NCI-H187 (cell line): ENCODE measurements at regions not wholly inside any gene's neighbourhood (a gene's known extent, or its start where the extent isn't known, plus 50 kb on each side); places are given as distances from the start of the nearest gene placed in this dataset.
A peak's percentile ranks its signal among the peaks of the same experiment; 100 is the strongest.
"Not testable (repeated sequence)": the region's sequence is repeated elsewhere in the genome, so short reads cannot be mapped to it uniquely, and the experiment has no call there.

ENCODE experiments used
- DNase-seq, 2 experiments: peaks; one replicate each; lab custom pipeline; 2025; lab: John Stamatoyannopoulos, UW

DNA sequence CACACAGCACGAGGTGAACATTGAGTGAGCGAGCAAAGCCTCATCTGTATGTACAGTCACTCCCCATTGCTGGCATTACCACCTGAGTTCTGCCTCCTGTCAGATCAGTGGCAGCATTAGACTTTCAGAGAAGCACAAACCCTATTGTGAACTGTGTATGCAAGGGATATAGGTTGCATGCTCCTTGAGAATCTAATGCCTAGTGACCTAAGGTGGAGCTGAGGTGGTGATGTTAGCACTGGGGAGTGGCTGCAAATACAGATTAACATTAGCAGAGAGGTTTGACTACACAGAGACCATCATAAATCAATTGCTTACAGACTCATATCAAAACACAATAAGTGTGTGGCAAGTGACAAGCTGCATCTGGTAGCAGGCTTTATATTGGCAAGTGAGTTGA lies 262.5 kb upstream of the ANO5 start:
- DNase-seq: peak; percentile 49 to 55

DNA sequence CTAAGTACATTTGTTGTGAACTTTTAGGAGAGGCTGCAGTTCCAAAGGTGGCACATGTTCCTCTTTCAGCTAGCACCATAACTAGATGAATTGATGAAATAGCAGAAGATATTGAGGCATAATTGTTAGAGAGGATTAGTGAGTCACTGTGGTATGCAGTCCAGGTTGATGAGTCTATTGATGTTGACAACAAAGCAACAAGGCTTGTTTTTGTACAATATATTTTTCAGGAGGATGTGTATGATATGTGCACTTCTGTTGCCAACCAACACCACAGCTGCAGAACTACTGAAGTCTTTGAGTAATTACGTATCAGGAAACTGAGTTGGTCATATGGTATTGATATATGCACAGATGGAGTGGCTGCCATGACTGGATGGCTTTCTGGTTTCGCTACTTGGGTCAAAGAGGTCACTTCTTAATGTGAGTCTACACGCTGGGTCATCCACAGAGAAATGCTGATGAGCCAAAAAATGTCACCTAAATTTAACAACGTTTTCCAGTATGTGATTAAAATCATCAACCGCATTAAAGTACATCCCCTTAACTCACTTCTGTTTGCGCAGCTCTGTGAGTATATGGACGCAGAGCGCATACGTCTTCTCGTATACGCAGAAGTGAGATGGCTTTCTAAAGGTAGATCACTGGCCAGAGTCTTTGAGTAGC lies 261.3 kb upstream of the ANO5 start:
- no peak for DNase-seq

DNA sequence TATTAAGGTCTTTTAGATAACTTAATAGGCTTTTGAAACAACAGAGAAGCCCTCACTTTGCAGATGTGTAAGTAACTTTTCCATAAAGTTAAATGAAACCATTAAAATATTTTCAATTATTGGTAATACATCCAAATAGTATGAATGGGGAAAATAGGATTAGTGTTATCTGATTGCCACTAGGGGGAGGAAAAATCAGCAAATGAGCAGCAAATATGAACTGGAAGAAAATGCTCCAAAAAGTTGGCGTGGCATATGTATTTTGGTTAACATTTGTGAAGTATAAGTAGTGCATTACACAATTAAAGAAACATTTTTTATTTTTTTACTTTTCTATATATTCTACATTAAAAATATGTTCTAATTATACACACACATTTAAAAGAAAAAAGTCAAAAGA lies 259.8 kb upstream of the ANO5 start:
- DNase-seq: no peak

DNA sequence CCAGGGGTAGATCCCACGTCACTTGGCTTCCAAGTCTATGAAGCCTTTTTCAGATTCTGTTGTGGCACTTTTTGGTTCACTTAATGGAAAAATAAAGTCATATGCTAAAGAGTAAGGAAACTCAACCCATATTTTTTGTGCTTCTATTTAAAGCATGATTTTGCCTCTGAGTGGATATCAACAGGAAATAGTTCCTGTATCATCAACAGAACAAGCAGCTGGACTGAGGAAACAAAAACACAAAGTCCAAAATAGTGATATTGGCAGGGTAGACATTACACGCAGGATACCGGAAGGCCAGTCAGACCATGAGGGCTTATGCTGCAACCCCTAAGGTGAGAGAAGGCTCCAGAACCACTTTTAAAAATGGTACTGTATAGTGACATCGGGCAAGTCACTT lies 248.3 kb upstream of the ANO5 start:
- DNase-seq: no peak

DNA sequence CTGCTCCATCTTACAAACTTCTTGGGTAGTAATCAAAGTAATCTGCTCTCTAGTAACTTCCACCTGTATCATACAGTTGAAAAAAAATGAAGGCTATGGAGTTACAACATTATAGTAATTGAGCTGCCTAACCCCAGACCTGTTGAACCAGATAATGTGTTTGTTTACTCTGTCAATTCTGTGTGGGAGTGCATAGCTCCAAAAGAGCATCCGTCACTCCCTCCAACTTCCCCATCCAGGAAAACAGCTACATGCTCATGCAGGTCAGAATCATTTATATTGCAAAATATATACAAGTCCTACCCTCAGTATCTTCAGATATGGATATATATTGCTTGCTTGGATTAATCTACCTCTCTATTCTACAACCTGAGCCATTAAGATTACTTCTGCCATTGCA lies 244.0 kb upstream of the ANO5 start:
- DNase-seq: no peak

DNA sequence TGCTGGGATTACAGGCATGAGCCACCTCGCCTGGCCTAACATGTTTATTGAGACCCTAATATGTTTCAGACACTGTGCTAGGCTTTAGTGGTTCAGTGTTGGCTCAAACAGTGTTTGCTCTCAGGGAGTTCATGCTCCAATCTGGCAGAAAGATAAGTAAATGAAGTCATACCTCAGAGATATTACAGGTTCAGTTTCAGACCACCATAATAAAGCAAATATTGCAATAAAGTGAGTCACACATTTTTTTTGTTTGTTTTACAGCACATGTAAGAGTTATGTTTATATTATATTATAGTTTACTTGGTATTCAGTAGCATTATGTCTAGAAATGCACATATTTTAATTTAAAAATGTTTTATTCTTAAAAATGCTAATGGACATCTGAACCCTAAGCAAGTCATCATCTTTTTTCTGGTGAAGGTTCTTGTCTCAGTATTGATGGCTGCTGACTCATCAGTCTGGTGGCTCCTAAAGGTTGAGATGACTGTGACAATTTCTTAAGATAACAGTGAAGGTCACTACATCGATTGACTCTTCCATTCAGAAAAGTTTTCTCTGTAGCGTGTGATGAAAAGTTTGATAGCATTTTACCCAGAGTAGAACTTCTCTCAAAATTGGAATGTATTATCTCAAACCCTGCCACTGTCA lies 243.0 kb upstream of the ANO5 start:
- DNase-seq: no peak

DNA sequence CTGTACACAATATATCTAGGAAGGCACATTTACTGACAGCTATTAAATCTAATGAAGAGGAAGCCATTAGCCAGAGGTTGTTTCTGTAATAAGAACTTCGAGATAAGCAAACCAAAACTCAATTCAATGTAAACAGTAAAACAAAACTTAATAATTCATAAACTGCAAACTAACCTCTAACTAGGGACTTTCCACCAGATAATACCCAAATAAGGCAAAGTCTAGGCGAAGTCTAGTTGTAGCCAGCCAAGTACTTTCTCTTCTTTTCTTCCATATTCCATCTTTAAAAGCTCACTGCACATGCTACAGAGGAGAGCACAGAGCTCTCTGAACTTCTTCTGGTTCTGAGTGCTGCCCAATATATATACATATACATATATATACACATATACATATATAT lies 229.9 kb upstream of the ANO5 start:
- no peak for DNase-seq

DNA sequence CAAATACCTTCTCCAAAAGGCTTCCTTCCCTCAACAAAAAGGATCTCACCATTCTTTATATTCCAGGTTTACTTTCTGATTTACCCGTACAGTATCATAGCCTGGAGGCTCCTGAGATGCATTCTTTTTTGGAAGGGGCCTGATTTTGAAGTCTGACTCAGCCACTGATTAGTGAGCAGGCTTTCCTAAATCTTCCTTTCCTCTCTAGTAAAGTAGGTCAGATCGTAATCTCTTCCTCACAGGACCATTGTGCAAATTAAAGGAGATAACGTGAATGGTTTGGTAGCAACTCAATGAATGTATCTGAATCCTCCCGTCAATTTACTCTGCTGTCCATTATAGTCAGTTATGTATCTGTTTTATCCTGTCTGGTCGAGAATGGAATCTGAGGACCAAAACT lies 227.7 kb upstream of the ANO5 start:
- DNase-seq: no peak

DNA sequence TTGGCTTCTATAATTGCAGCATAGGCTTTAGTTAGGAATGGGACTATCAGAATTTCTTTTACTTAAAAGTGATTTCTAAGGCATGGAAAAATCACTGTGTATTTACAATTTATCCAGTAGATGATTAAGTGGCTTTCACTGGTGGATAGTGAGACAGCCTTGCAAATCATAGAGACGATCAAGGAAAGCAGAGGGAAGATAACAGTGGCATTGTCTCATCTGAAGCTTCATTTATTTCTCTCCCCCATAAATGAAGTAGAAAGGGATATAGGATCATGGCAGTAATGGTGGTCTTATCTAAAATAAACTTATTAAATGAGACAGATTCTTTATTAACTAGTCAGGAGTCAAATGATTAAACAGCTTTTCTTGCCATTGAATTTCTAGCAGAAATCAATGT lies 224.2 kb upstream of the ANO5 start:
- no peak for DNase-seq

DNA sequence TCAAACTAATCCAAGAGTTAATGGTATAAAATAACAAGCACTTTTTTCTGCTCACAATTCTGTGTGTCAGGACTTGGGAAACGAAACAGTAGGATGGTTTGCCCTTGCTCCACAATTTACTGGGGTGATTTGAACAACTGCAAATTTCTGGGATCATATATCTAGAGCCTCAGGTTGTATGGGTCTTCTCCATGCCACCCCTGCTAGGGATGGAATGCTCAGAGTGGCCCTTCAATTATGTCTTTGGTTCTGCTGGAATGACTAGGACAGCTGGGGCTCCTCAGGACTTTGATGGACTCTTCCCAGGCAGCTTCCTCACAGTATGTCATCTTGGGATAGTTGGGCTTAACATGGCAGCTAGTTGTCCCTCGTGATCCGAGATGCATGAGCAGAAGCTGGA lies 223.0 kb upstream of the ANO5 start:
- DNase-seq: no peak

DNA sequence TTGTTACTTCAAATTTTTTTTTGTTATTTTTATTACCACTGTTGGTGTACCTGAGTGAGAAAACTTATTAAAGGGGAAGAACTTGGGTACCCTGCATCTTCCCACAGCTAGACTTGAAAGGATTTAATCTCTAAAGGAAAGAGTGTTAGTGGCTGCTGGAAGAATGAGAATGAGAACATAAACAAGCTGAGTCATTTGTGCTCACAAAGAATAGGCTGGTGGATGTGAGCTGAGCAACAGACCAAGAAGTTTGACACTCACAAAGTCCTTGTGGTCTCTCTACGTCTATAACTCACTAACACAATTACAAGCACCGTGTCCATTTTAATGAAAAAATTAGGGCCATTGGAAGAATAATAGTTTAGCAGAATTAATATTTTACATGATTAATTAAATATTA lies 217.6 kb upstream of the ANO5 start:
- no peak for DNase-seq

DNA sequence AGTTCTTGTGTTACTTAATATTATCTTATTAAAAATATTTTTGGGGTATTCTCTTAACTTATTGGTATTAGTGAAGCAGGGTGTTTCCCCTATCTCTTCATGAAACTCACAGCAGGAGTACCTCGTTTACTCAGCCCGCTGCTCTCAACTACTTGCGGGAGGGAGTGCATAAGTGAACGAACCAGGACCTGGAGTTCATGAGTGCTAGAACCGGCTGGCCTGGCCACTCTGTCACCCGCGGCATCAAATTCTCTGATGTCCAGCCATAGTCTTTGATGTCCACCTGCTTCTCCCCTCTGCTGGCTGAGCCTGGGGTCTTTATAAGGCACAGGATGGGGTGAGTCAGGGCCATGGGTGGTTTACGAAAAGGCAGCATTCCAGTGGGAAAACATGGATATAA lies 216.7 kb upstream of the ANO5 start:
- no peak for DNase-seq

DNA sequence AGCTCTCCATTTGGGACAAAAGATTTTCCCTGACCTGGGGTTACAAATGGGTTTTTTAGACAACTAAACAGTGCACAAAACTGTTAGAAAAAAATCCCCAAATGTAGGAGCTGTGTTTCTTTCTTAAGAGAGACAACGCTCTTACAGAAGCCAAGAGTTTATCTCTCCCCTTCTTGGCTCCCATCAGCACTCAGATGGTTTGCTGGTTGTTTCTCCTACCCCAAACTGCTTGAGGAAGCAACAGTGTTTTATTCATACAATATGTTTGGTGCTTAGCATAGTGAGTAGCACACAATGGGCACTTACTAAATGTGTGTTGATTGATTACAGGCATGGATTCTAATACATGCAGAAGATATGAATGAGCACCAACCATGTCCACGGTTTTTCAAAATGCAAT lies 209.5 kb upstream of the ANO5 start:
- DNase-seq: no peak

DNA sequence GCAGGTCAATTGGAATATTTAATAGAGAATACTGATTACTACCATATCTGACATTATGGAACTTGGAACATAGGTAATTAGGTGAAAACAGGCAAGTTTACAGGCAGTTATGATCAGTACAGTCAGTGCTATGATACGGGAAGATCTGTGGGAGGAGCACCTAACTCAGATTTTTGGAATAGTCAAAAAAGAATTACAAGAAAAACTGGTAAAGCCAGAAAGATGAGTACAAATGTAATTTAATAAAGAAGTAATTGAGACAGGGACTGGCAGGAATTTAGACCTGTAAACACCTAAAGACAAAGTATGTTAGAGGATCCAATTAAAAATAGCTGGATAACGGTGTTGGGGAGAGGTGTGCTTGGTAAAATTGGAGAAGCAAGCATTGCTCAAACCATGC lies 206.5 kb upstream of the ANO5 start:
- no peak for DNase-seq

DNA sequence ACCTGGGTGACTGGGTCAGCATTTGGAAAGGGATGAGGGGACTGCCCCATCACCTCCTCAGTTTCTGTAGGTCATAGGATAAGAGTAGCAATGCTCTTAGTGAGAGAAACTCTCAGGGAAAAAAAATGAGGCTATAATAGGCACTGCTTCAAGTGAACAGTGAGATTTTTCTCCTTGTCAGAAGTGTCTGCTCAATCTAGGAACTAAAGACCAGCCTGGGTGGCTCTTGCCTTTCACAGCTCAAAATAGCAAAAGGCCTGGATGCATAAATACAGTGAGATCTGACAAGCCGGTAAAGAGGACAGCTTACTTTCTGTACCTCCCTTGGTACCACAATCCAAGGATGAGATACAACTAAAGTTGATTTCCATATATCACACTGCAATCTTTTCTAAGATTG lies 205.6 kb upstream of the ANO5 start:
- no peak for DNase-seq

DNA sequence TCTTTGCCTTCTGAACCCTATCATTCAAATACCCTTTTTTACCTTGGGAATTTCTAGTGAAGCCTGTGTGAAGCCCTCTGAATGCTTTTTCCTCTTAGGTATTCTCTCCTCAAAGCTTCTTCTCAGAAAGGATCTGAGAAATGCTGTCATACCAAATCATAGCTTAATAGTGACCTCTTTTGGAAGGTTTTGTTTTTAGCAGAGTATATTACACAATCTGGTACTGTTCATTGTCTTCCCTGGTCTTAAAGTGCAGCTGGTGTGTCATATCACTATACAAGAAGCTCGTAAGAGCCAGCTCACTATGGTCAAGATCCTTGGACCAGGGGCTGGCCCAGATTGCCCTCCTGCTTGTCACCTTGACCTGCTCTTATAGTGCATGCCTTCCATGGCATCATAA lies 204.4 kb upstream of the ANO5 start:
- no peak for DNase-seq

DNA sequence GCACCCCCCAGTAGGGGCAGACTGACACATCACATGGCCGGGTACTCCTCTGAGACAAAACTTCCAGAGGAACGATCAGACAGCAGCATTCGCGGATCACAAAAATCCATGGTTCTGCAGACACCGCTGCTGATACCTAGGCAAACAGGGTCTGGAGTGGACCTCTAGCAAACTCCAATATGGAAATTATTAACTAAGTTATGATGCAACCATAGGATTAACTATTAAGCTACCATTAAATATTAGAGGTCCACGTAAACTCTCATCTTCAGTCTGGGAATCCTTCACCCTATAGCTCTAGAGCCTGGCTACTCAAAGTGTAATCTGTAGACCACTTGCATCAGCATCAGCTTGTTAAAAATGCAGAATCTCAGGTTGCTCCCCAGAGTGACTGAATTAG lies 191.1 kb upstream of the ANO5 start:
- DNase-seq: not testable (repeated sequence)

DNA sequence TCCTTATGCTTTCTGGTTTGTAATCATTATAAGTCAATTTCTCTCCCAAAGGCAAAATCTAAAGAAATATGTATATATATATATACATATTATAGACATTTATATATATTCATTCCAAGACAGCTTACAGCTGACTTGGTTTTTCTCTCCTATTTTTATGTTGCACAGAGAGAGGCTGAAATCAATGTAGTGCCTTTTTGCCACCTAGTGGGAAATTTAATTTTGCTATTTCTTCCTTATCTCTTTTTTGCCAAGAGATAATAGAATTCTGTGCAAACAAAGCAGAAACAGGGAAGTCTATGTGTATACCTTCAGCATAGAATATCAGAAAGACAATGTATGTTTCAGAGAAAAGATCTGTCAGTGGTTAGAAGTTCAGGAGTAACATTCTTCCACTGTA lies 186.0 kb upstream of the ANO5 start:
- DNase-seq: no peak

DNA sequence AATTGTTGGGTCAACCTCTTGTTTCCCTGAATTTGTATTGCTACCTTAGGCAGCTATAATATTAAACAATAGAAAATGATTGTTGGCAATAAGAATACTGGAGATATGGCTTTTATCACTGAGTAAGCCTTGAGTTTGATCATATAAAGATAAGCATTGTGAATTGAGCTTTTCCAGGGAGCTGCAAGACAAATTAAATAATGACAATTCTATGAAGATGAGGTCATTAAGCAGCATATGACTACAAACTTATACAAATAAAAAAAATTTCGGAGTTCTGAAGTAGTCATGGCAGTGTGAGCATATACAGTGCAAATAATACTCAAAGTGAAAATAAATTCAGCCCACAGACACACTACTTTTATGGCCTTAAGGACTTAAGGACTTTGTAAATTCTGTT lies 161.1 kb upstream of the ANO5 start:
- DNase-seq: no peak

DNA sequence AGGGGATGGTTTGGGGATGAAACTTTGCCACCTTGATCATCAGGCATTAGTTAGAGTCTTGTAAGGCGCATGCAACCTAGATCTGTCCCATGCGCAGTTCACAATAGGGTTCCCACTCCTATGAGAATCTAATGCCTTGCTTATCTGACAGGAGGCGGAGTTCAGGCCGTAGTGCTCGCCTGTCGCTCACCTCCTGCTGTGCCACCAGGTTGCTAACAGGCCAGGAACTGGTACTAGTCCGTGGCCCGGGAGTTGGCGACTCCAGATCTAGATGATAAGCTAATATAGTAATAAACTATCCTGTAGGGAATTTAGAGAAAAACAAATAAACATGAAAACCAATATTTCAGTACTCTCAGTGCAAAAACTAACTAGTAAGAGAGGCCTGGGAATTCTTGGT lies 155.4 kb upstream of the ANO5 start:
- DNase-seq: no peak

DNA sequence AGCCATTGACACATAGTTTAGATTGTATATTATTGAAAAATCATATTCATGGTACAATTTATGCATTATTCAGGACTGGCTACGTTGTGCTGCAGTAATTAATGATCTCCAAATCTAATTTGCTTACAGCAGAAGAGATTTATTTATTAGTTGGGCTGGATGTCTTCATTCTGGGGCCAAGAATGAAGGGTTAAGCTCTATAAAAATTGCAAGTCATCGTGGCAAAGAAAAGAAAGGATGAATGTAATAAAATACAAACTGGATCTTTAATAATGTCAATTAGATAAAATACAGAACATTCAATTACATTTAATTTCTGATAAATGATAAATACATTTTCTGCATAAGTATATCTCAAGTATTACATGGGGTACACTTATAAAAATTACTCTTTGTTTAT lies 151.8 kb upstream of the ANO5 start:
- DNase-seq: no peak

DNA sequence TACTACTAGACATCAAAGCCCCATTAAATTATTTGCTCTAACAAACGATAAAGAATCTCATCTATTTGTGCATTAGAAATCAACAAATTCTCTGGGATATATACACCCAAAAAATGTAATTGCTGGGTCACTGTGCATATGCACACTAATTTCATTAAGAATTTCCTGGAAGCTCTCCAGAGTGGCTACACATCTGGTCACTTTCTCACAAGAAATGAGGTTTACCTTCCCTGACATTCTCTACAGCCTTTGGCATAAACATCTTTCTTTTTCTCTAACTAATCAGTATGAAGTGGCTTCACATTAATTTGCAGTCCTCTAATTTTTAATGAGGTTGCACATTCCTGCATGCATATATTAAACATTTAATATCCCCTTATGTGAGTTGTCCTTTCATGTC lies 150.8 kb upstream of the ANO5 start:
- no peak for DNase-seq

DNA sequence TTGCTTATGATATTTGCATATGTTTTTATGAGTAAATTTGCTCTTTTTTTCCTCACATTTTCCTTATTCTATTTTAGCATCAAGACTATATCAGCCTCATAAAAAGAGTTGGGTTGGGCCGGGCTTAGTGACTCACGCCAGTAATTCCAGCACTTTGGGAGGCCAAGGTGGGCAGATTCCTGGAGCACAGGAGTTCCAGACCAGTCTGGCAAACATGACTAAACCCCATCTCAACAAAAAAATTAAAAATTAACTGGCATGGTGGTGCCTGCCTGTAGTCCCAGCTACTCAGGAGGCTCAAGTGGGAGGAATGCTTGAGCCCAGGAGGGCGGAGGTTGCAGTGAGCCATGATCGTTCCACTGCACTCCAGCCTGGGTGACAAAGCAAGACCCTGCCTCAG lies 148.8 kb upstream of the ANO5 start:
- no peak for DNase-seq

DNA sequence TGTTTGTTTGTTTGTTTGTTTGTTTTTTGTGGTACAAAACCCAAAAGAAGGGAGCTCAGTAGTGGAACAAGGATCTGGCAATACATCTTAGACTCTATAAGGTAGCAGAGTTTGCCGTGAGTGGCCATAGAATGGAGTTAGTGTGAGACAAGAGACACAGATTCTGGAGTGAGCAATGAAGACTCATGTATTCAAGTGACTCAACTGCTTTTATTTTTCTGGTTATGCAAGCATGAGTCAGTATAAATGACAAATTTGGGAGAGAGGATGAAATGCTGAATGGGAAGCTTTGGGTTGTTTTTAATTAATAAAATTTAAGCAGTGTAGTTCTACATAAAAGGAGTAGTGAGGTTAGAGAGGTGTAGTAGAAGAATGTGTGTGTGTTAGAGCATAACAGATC lies 143.6 kb upstream of the ANO5 start:
- DNase-seq: no peak
